ENCODE measurements at regions not wholly inside any gene's neighbourhood (a gene's known extent, or its start where the extent isn't known, plus 50 kb on each side); places are given as distances from the start of the nearest gene placed in this dataset.

DNA sequence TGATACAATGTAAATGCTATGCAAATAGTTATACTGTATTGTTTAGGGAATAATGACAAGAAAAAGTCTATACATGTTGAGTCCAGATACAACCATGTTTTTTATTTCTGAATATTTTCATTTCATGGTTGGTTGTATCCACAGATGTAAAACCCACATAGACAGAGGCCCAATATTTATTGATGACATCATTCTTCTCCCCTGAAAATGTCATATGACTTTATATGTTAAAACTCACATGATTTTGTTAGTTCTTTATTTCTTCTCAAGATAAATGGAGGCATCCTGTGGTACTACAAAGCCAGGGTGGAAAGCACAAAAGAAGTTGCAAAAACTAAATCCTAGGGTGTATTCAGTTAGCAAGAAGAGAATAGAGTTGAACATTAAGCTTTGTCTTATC lies 149.3 kb upstream of the GLRA2 start:
- H3K27me3 ChIP-seq (ENCODE audit: insufficient read depth, low read length) = no peaks in the 10 kb centered on the region
- H3K9me3 Mint-ChIP-seq = peaks cover 51 to 58% of the 10 kb centered on the region in 2 experiments
- no peak overlapping the region for H3T11ph ChIP-seq (ENCODE audit: low read length)
- no peak overlapping the region for H4K5ac ChIP-seq (ENCODE audit: insufficient read length, low read depth, low read length)
- no peak overlapping the region for H2BK15ac ChIP-seq (ENCODE audit: low read depth, low read length)
- H2BK120ac ChIP-seq (ENCODE audit: low read depth, low read length, poor library complexity, severe bottlenecking) = no peak overlapping the region
- H2AFZ ChIP-seq (ENCODE audit: low read length) = no peak overlapping the region
- no peaks in the 10 kb centered on the region for H3K79me2 ChIP-seq (ENCODE audit: insufficient read depth, low read length)
- no peak overlapping the region for H2AK5ac ChIP-seq (ENCODE audit: insufficient read length, low read length)
- H3K18ac ChIP-seq (ENCODE audit: insufficient read length, low read depth, low read length) = no peak overlapping the region
- TF ChIP-seq, protein P1, sequence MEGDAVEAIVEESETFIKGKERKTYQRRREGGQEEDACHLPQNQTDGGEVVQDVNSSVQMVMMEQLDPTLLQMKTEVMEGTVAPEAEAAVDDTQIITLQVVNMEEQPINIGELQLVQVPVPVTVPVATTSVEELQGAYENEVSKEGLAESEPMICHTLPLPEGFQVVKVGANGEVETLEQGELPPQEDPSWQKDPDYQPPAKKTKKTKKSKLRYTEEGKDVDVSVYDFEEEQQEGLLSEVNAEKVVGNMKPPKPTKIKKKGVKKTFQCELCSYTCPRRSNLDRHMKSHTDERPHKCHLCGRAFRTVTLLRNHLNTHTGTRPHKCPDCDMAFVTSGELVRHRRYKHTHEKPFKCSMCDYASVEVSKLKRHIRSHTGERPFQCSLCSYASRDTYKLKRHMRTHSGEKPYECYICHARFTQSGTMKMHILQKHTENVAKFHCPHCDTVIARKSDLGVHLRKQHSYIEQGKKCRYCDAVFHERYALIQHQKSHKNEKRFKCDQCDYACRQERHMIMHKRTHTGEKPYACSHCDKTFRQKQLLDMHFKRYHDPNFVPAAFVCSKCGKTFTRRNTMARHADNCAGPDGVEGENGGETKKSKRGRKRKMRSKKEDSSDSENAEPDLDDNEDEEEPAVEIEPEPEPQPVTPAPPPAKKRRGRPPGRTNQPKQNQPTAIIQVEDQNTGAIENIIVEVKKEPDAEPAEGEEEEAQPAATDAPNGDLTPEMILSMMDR (conservative IDR thresholded peaks at IDR 0.05) = no peak
- no peaks in the 10 kb centered on the region for H3K27me3 Mint-ChIP-seq (ENCODE audit: low read depth)
- H4K91ac ChIP-seq (ENCODE audit: insufficient read length, low read depth, low read length) = no peak overlapping the region
- H3K36me3 Mint-ChIP-seq (ENCODE audit: insufficient read depth in 1 of 3, low read depth in 3 of 3) = no peaks in the 10 kb centered on the region; a peak in 1 of 7 replicates
- no peaks in the 10 kb centered on the region for H3K9me3 ChIP-seq (ENCODE audit: control insufficient read depth, low read depth, low read length)
- H3K27ac ChIP-seq (ENCODE audit: insufficient read length, low read depth, low read length) = no peak overlapping the region
- no peak overlapping the region for H2BK12ac ChIP-seq (ENCODE audit: insufficient read length, low read depth, low read length)
- no peak overlapping the region for H3K9ac ChIP-seq (ENCODE audit: extremely low read depth, insufficient read length, low read length)
- H3K4ac ChIP-seq (ENCODE audit: low read depth, low read length) = no peak overlapping the region
- H3K56ac ChIP-seq (ENCODE audit: insufficient read length, low read depth, low read length) = no peak overlapping the region
- H3K23ac ChIP-seq (ENCODE audit: insufficient read length, low read depth, low read length) = no peak overlapping the region
- H3K14ac ChIP-seq (ENCODE audit: insufficient read depth, low read length) = no peak overlapping the region
- H4K8ac ChIP-seq (replicated peaks; ENCODE audit: insufficient read length, low read depth, low read length) = no peak overlapping the region
- H3K4me1 Mint-ChIP-seq = 0 out of 4 replicates have a peak, but pooled peaks cover 0 to 4% of the 10 kb centered on the region in 2 experiments
- no peaks in the 10 kb centered on the region for H3K23me2 ChIP-seq (ENCODE audit: insufficient read length, low read depth, low read length, poor library complexity, severe bottlenecking)
- H3K4me1 ChIP-seq (ENCODE audit: insufficient read depth, low read length) = no peaks in the 10 kb centered on the region
- H2BK5ac ChIP-seq (ENCODE audit: insufficient read length, low read length) = no peak overlapping the region
- H3K4me3 Mint-ChIP-seq = no peak overlapping the region
- H3K27ac Mint-ChIP-seq = no peak overlapping the region
- no peak for DNase-seq
- H2BK20ac ChIP-seq (ENCODE audit: low read depth, low read length, poor library complexity, severe bottlenecking) = no peak overlapping the region
- H3K4me2 ChIP-seq (ENCODE audit: insufficient read depth, insufficient read length, low read length) = no peak overlapping the region
- H4K20me1 ChIP-seq (ENCODE audit: control insufficient read depth, insufficient read depth, insufficient read length) = no peaks in the 10 kb centered on the region
- no peaks in the 10 kb centered on the region for H3K79me1 ChIP-seq (ENCODE audit: insufficient read depth, low read depth, low read length, poor library complexity, severe bottlenecking)
